ENCODE measurements at regions not wholly inside any gene's neighbourhood (a gene's known extent, or its start where the extent isn't known, plus 50 kb on each side); places are given as distances from the start of the nearest gene placed in this dataset.

DNA sequence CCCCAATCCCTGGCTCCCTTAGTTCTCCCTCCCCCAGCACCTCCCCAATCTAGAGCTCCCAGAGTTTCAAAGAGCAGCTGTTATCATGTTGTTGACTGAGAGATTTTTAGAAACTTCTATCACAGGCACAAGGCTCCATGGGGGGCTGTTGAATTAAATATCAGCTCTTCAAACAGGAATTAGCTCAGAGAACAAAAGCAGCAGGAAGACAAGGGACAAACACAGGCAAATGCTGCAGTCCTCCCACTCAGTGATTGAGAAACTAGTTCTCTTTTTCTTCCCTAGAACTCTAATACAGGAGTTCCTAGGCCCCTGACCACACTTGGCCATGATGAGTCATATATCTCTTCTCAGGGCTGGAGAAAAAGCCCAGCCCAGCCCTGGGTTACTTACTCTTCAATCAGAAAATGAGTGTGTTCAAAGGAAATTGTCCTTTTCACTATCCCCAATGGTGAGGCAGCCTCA is 262.1 kb downstream of the IGSF11 start:
- Mint-ChIP-seq H3K36me3 (ENCODE audit: low read depth) (no peaks in the 10 kb centered on the region), H3K27me3 (peaks cover 8% of the 10 kb centered on the region), H3K9me3 (no peaks in the 10 kb centered on the region), H3K27ac (no peak overlapping the region), H3K4me3 (no peak overlapping the region), H3K4me1 (ENCODE audit: low read depth) (peaks cover 2% of the 10 kb centered on the region)
- DNase-seq: no peak

DNA sequence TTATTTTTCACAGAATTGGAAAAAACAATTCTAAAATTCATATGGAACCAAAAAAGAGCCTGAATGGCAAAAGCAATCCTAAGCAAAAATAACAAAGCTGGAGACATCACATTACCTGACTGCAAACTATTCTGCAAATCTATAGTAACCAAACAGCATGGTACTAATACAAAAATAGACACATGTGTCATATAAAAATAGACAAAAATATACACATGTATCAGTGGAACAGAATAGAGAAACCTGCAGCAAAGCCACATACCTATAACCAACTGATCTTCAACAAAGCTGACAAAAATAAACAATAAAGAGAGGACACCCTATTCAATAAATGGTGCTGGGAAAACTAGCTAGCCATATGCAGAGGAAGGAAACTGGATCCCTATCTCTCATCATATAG is 259.6 kb downstream of the IGSF11 start:
- peaks cover 2% of the 10 kb centered on the region for H3K4me1 Mint-ChIP-seq (ENCODE audit: low read depth)
- no peaks in the 10 kb centered on the region for H3K9me3 Mint-ChIP-seq
- H3K27ac Mint-ChIP-seq: no peak overlapping the region
- peaks cover 11% of the 10 kb centered on the region for H3K27me3 Mint-ChIP-seq
- H3K4me3 Mint-ChIP-seq: no peak overlapping the region
- DNase-seq: no peak
- no peaks in the 10 kb centered on the region for H3K36me3 Mint-ChIP-seq (ENCODE audit: low read depth)

DNA sequence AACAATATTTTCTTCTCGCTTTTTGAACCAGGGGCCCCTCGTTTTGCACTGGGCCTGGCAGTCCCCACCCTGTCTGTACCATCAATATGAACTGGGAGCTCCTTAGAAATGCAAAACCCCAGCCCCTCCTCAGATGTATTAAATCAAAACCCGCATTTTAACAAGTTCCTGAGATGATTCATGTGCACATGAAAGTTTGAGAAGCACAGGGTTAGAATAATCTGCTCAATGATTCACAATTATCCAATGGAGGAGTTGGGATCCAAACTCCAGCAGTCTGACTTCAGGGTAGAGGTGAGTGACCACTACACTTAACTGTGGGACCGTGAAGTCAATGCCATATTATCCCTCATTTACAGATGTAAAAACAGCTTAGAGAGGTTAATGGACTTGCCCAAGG is 256.4 kb downstream of the IGSF11 start:
- Mint-ChIP-seq H3K36me3 (ENCODE audit: low read depth) (no peaks in the 10 kb centered on the region), H3K4me1 (ENCODE audit: low read depth) (no peaks in the 10 kb centered on the region), H3K4me3 (no peak overlapping the region), H3K27ac (no peak overlapping the region), H3K27me3 (peaks cover 9% of the 10 kb centered on the region), H3K9me3 (no peaks in the 10 kb centered on the region)
- DNase-seq: no peak

DNA sequence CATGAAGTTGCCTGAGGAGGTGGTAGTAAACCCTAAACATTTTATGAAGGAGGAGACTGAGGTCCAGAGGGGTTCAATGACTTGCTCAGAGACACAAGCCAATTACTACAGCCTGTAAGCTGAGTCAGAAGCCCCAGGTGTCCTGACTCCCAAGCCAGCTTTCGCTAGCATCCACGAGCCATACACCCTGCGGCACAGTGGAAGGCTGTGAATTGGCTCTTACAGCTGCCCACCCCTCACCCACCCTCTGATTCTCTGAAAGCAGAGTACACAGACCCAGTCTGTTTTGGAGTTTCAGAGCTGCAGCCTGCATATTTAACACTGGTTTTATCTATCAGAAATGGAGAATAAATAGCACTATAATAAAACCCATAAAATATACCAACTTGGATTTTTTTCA is 253.4 kb downstream of the IGSF11 start:
- Mint-ChIP-seq H3K4me1 (ENCODE audit: low read depth) (no peaks in the 10 kb centered on the region), H3K27me3 (peaks cover 12% of the 10 kb centered on the region), H3K9me3 (no peaks in the 10 kb centered on the region), H3K36me3 (ENCODE audit: low read depth) (no peaks in the 10 kb centered on the region), H3K4me3 (no peak overlapping the region), H3K27ac (no peak overlapping the region)
- DNase-seq: no peak

DNA sequence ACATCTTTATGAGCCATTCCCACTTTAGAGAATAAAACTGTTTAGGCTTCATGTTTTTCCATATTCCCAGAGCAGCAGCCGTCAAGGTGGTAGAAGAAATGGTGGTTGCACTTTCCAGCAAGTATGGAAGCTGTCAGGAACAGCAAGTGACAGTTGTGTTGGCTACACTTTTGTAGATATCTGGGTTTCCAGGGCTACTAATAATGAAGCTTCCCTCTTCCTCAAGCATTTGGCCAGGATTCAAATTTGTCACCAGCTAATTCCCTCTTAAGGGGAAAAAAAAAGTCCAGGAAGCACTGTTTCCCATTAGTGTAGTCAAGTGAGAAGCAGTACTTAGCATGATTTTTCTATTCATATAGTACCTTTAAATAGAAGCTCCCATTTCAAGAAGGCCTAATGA is 252.8 kb downstream of the IGSF11 start:
- Mint-ChIP-seq H3K27ac (no peak overlapping the region), H3K4me1 (ENCODE audit: low read depth) (no peaks in the 10 kb centered on the region), H3K9me3 (no peaks in the 10 kb centered on the region), H3K36me3 (ENCODE audit: low read depth) (no peaks in the 10 kb centered on the region), H3K27me3 (peaks cover 12% of the 10 kb centered on the region), H3K4me3 (no peak overlapping the region)
- no peak for DNase-seq

DNA sequence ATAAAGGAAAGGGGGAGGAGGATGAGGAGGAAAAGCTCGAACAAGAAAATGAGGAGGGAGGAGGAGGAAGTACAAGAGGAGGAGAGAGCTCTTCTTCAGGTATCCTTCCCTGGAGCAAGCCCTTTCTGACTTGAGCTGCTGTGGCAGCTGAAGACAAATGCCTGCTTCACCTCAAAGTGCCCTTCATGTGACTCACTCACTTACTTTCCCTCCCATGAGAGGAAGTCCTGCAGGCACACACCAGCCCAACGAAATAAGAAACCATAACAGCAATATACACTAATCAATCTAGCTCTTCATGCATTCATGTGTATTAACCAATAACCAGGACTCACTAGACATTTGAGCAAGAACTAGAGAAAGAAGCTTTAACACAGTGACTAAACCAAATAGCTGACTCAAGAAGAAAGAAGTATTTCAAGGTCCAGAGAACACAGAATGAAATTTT is 251.9 kb downstream of the IGSF11 start:
- DNase-seq: no peak
- no peaks in the 10 kb centered on the region for H3K4me1 Mint-ChIP-seq (ENCODE audit: low read depth)
- peaks cover 8% of the 10 kb centered on the region for H3K27me3 Mint-ChIP-seq
- no peak overlapping the region for H3K27ac Mint-ChIP-seq
- H3K9me3 Mint-ChIP-seq: no peaks in the 10 kb centered on the region
- H3K4me3 Mint-ChIP-seq: no peak overlapping the region
- no peaks in the 10 kb centered on the region for H3K36me3 Mint-ChIP-seq (ENCODE audit: low read depth)

DNA sequence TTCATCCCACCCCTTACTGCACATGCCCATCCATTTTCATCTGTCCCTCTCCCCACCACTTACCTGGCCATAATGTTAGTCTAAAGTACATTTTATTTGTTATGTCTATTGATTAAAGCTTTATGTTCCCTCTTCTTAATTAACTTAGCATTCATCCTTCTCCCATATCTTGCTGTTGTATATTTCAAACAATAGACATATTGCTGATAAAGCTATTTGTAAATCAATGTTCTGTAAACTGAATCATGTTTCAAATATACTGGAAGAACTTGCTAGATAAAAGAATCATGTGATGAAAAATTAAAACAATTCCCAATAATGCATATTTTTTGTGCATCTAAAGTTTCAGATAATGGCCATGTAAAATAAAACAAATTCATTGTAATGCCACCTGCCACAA is 249.2 kb downstream of the IGSF11 start:
- DNase-seq: no peak
- Mint-ChIP-seq H3K9me3 (no peaks in the 10 kb centered on the region), H3K4me1 (ENCODE audit: low read depth) (no peaks in the 10 kb centered on the region), H3K36me3 (ENCODE audit: low read depth) (no peaks in the 10 kb centered on the region), H3K27me3 (peaks cover 3% of the 10 kb centered on the region), H3K27ac (no peak overlapping the region), H3K4me3 (no peak overlapping the region)

DNA sequence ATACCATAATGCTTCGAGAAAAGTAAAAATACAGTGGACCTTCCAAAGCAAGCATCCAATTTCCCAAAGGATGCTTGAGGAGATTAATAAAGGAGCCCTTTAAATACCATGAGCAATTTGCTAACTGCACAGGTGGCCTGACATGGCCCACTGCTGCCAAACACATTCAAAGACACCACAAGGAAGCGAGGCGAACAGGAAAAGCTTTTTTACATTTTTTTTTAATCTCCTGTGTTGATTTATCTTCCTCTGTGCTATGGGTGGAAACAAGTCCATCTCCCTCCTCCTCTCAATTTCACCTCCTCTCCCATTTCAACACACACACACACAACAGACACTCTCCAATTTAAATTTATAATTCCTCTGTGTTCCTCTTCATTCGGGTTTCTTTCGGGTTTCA is 243.4 kb downstream of the IGSF11 start:
- H3K27ac Mint-ChIP-seq: no peak overlapping the region

DNA sequence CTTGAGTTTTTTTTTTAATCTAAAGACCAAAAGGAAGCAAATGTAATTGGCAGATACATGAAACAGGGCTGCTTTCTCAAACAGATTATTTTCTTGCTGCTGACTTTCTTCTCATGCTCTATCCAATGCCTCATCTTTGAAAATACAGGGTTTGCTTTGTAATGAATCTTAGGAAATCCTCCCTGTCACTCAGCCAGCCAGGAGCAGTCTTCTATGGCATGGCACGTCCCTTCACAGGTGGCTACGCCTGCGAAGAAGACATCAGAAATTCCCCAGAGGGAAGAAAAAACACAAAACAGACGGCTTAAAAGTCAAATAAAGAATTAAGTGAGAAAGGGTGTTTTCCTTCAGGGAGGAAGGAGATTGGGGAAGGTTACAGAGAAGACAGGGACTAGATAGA is 242.5 kb downstream of the IGSF11 start:
- Mint-ChIP-seq H3K27ac (no peak overlapping the region), H3K4me3 (no peak overlapping the region), H3K9me3 (no peaks in the 10 kb centered on the region), H3K36me3 (ENCODE audit: low read depth) (no peaks in the 10 kb centered on the region), H3K27me3 (peaks cover 5% of the 10 kb centered on the region), H3K4me1 (ENCODE audit: low read depth) (no peaks in the 10 kb centered on the region)
- DNase-seq: no peak

More for the DNA sequence above, 243.4 kb downstream of the IGSF11 start:
- no peak for DNase-seq
- no peaks in the 10 kb centered on the region for H3K4me1 Mint-ChIP-seq (ENCODE audit: low read depth)
- no peaks in the 10 kb centered on the region for H3K9me3 Mint-ChIP-seq
- H3K27me3 Mint-ChIP-seq: peaks cover 5% of the 10 kb centered on the region
- H3K36me3 Mint-ChIP-seq (ENCODE audit: low read depth): no peaks in the 10 kb centered on the region
- no peak overlapping the region for H3K4me3 Mint-ChIP-seq

DNA sequence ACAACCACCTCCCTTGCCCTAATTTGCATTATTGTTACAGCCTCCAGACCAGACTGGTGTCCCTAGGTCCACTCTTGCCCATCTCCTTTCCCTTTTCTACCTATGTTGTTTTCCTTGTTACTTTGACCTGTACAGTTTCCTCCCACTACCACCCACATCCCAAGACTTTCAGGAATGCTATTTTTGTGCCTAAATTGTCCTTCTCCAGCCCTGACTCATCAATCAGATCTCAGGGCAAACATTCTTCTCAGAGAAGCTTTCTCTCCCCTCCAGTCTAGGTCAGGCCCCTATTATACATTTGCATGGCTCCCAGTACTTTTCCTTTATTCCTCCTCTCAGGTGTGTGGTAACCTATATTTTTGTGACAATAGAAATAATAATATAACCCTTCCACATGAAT is 241.5 kb downstream of the IGSF11 start:
- no peaks in the 10 kb centered on the region for H3K9me3 Mint-ChIP-seq
- H3K4me1 Mint-ChIP-seq (ENCODE audit: low read depth): no peaks in the 10 kb centered on the region
- peaks cover 5% of the 10 kb centered on the region for H3K27me3 Mint-ChIP-seq
- DNase-seq: no peak
- no peak overlapping the region for H3K27ac Mint-ChIP-seq
- H3K4me3 Mint-ChIP-seq: no peak overlapping the region
- no peaks in the 10 kb centered on the region for H3K36me3 Mint-ChIP-seq (ENCODE audit: low read depth)

DNA sequence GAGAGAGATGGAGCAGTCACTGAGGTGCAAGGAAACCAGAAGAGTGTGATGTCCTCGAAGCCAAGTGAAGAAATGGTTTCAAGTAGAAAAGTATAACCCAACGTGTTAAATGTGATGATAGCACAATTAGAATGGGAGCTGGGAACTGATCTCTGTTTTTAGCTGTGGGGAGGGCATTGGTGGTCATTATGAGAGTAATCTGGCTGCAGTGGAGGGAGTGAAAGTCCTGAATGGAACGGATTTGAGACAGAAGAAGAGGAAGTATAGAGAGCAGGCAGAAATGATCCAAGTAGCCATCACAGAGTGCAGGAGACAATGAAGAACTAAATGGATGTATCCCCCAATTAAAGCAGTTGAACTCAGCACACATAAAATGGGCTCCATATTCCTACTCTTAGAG is 235.3 kb downstream of the IGSF11 start:
- Mint-ChIP-seq H3K36me3 (ENCODE audit: low read depth) (no peaks in the 10 kb centered on the region), H3K27ac (no peak overlapping the region), H3K9me3 (no peaks in the 10 kb centered on the region), H3K4me3 (no peak overlapping the region), H3K4me1 (ENCODE audit: low read depth) (no peaks in the 10 kb centered on the region), H3K27me3 (peaks cover 4% of the 10 kb centered on the region)
- no peak for DNase-seq

DNA sequence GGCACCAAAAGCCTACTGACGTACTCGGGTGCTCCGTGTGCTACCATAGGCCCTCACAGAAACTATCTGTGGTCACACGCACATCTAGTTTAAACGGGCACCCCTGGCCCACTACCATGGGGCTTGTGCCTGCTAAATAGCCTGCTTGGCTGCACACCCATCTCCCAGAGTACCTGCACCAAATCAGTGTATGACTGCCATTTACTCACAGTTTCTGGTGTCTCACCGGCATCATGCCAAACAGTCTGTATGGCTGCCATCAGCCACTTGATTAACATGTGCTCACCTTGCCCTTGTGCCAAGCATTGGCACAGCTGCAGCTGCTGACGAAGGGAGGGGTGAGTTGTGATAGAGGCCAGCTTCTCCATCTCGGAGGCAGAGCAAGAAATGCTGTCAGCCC is 232.7 kb downstream of the IGSF11 start:
- H3K36me3 Mint-ChIP-seq (ENCODE audit: low read depth): no peaks in the 10 kb centered on the region
- no peak overlapping the region for H3K27ac Mint-ChIP-seq
- no peaks in the 10 kb centered on the region for H3K4me1 Mint-ChIP-seq (ENCODE audit: low read depth)

DNA sequence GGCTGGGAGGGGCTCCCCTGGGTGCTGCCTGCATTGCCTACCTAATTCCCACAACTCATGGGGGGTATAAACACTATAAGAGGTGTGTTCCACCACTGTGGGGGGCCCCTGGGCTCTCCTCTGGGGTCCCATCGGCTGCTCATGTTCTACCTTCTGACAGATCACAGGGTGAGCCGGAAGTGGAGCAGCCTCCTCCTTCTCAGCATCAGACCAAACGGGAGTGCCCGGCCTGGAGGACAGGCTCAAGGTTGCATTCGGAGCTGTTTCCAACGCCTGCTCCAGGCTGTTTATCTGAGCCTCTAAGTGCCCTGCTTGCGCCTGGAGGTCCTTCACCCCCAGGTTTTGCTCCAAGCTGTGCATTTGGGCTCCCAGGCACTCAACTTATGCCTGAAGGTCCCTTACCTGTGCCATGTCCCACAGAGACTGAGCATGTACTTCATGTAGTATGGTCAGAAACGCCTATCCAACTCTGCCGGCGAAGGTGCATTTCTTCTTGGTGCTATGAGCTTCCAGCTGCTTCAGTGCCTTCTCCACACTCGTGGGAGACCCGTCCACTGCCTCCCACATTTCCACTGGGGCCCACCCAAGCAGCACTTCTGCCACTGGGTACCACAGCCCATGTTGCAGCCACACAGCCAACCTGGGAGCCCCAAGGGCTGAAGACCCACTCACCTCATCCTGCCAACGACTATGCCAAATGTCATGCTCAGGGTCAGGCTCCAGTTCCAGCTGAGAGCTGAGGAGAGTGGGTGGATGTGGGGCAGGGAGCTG is 232.1 kb downstream of the IGSF11 start:
- no peaks in the 10 kb centered on the region for H3K36me3 Mint-ChIP-seq (ENCODE audit: low read depth)
- no peaks in the 10 kb centered on the region for H3K9me3 Mint-ChIP-seq
- no peaks in the 10 kb centered on the region for H3K4me1 Mint-ChIP-seq (ENCODE audit: low read depth)
- DNase-seq: no peak
- H3K27me3 Mint-ChIP-seq: peaks cover 12% of the 10 kb centered on the region
- no peak overlapping the region for H3K4me3 Mint-ChIP-seq
- no peak overlapping the region for H3K27ac Mint-ChIP-seq

More for the DNA sequence above, 232.7 kb downstream of the IGSF11 start:
- Mint-ChIP-seq H3K4me3 (no peak overlapping the region), H3K27me3 (peaks cover 6% of the 10 kb centered on the region), H3K9me3 (no peaks in the 10 kb centered on the region)
- DNase-seq: no peak

DNA sequence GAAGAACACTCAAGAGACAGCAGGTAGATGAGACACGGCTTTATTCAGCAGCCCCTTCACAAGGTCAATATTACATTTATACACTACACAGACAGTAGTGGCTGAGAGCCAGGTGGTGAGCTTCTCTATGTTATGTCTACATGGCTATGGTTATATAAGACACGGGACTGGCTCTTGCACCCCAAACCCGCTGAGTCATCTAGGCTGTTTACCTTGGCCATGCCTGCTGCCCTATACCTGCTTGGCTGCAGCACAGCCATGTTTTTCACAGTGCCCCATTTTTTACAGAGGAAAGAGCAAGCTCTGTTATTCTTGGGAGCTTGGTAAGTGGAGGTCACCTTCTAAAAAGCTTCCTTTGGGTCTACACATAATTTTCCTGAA is 231.6 kb downstream of the IGSF11 start:
- Mint-ChIP-seq H3K4me3 (no peak overlapping the region), H3K27ac (no peak overlapping the region), H3K27me3 (peaks cover 13% of the 10 kb centered on the region), H3K9me3 (no peaks in the 10 kb centered on the region), H3K36me3 (ENCODE audit: low read depth) (no peaks in the 10 kb centered on the region), H3K4me1 (ENCODE audit: low read depth) (no peaks in the 10 kb centered on the region)
- DNase-seq: no peak

DNA sequence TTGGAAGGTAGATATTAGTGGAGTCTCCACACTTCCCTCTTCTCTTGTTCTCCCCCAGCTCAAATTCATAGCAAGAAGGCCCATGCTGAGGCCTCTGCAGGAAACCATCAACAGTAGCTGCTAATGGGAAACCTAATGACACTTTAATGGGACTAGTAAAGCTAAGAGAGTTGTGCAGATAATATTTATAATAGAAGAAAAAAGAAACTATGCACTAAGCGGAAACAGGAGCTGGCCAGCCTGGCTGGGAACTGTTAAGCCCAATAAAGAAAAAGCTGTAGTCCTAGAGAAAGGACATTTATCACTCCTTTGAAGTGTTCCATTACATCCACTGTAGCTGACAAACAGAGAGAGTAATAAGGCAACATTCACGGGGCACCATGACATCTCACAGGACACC is 229.6 kb downstream of the IGSF11 start:
- H3K9me3 Mint-ChIP-seq: no peaks in the 10 kb centered on the region
- no peak overlapping the region for H3K4me3 Mint-ChIP-seq
- no peaks in the 10 kb centered on the region for H3K36me3 Mint-ChIP-seq (ENCODE audit: low read depth)
- peaks cover 6% of the 10 kb centered on the region for H3K4me1 Mint-ChIP-seq (ENCODE audit: low read depth)
- DNase-seq: no peak
- H3K27ac Mint-ChIP-seq: no peak overlapping the region
- H3K27me3 Mint-ChIP-seq: peaks cover 11% of the 10 kb centered on the region

DNA sequence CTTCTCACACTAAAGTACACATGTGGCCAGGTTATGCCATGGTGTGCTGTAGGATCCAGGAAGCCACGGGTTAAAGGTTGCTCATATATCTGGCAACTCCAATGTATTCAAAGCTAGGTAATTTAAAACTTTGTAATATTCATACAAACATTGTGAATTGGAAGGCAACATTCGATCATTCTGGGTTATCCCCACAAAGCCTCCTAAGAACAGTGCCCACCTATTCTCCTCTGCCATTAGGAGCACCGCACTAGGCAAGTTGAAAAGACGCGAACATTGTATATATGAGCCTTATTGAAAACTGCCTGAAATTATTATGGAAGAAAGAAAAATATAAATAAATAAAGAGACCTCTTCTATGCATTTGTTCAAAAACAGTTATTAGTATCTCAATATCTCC is 228.2 kb downstream of the IGSF11 start:
- peaks cover 11% of the 10 kb centered on the region for H3K27me3 Mint-ChIP-seq
- no peak overlapping the region for H3K27ac Mint-ChIP-seq
- no peaks in the 10 kb centered on the region for H3K36me3 Mint-ChIP-seq (ENCODE audit: low read depth)
- no peak for DNase-seq
- H3K4me3 Mint-ChIP-seq: no peak overlapping the region
- peaks cover 14% of the 10 kb centered on the region for H3K4me1 Mint-ChIP-seq (ENCODE audit: low read depth)
- no peaks in the 10 kb centered on the region for H3K9me3 Mint-ChIP-seq
